Large intestine (tissue), 3 donors: ENCODE measurements at regions not wholly inside any gene's neighbourhood (a gene's known extent, or its start where the extent isn't known, plus 50 kb on each side); places are given as distances from the start of the nearest gene placed in this dataset.
"Not testable (repeated sequence)": the region's sequence is repeated elsewhere in the genome, so short reads cannot be mapped to it uniquely, and the experiment has no call there.

ENCODE experiments used
- DNase-seq, 2 donors: peaks; one replicate each; pipeline versions ENCODE4 v3.0.0 to v3.0.0-alpha.2; 2013
- H3K27ac ChIP-seq: one replicate; pipeline ENCODE4 v1.5.1; 2013; ENCODE audit warnings: low read length
- H3K27me3 ChIP-seq: 2 replicates; pipeline ENCODE4 v1.6.1; 2013; ENCODE audit warnings: low read length; ENCODE audit not compliant: control insufficient read depth, insufficient read depth
- H3K36me3 ChIP-seq: 2 replicates; pipeline ENCODE4 v1.6.1; 2013; ENCODE audit warnings: low read length; ENCODE audit not compliant: control insufficient read depth, insufficient read depth
- H3K4me1 ChIP-seq: one replicate; pipeline ENCODE4 v1.6.1; 2013; ENCODE audit warnings: low read length; ENCODE audit not compliant: control insufficient read depth, insufficient read depth
- H3K4me3 ChIP-seq: one replicate; pipeline ENCODE4 v1.5.1; 2013; ENCODE audit warnings: low read length
- H3K9me3 ChIP-seq: one replicate; pipeline ENCODE4 v1.6.1; 2013; ENCODE audit warnings: mild to moderate bottlenecking, low read depth, low read length, moderate library complexity; ENCODE audit not compliant: control insufficient read depth
- WGBS: methylation state at CpG from one replicate; pipeline ENCODE4 v1.1.5; 2013; ENCODE audit warnings: low lambda C conversion rate; ENCODE audit not compliant: insufficient coverage; 5-methylcytosine and 5-hydroxymethylcytosine counted together

DNA sequence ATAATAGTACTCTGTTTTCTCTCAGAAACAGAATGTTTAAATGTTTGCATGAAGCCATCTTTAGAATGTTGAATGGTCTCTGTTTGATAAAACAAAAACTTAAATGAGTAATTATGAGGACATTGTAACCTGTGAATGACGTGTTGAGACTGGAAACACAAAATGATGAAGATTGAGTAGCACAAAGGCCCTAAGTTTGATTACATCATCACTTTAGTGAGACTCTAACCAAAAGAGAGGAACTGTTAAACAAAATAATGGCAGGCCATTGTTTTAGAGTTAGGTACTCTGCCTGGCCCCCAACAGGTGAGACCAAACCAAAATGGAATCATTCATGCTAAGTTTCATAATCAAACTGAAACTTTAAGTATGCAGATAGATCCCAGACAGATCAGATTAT is 1561.7 kb upstream of the SLC39A10 start:
- Histone ChIP-seq H3K4me3 (no peak overlapping the region), H3K27me3 (no peaks in the 10 kb centered on the region), H3K36me3 (no peaks in the 10 kb centered on the region), H3K27ac (no peak overlapping the region), H3K4me1 (no peaks in the 10 kb centered on the region), H3K9me3 (peaks cover 4% of the 10 kb centered on the region)
- 100% methylated on average over 1 of the region's 1 CpG for WGBS
- no peak for DNase-seq

- WGBS, result 50% methylated on average over 2 of the region's 32 CpGs
- DNase-seq, result no peak
Observed at GRCh38 chr2:194090251-194090905, 1566.6 kb upstream of the SLC39A10 start.

GRCh38 chr2:194087089-194087958 is 1569.7 kb upstream of the SLC39A10 start:
- Histone ChIP-seq H3K36me3 (no peaks in the 10 kb centered on the region), H3K9me3 (peaks cover 7% of the 10 kb centered on the region), H3K27me3 (no peaks in the 10 kb centered on the region), H3K27ac (no peak overlapping the region), H3K4me1 (no peaks in the 10 kb centered on the region), H3K4me3 (no peak overlapping the region)
- 60% methylated on average over 1 of the region's 2 CpGs for WGBS
- no peak for DNase-seq

More at GRCh38 chr2:194090251-194090905, 1566.6 kb upstream of the SLC39A10 start:
- no peaks in the 10 kb centered on the region for H3K4me1 ChIP-seq
- H3K9me3 ChIP-seq, result peaks cover 7% of the 10 kb centered on the region
- no peak overlapping the region for H3K27ac ChIP-seq
- no peaks in the 10 kb centered on the region for H3K36me3 ChIP-seq
- H3K4me3 ChIP-seq, result no peak overlapping the region
- no peaks in the 10 kb centered on the region for H3K27me3 ChIP-seq

GRCh38 chr2:194086129-194086528 is 1570.9 kb upstream of the SLC39A10 start:
- no peaks in the 10 kb centered on the region for H3K4me1 ChIP-seq
- WGBS, result no CpG with 5 or more reads among the region's 1 CpG
- no peak overlapping the region for H3K27ac ChIP-seq
- H3K4me3 ChIP-seq, result no peak overlapping the region
- H3K36me3 ChIP-seq, result no peaks in the 10 kb centered on the region
- peaks cover 7% of the 10 kb centered on the region for H3K9me3 ChIP-seq
- H3K27me3 ChIP-seq, result no peaks in the 10 kb centered on the region
- no peak for DNase-seq

DNA sequence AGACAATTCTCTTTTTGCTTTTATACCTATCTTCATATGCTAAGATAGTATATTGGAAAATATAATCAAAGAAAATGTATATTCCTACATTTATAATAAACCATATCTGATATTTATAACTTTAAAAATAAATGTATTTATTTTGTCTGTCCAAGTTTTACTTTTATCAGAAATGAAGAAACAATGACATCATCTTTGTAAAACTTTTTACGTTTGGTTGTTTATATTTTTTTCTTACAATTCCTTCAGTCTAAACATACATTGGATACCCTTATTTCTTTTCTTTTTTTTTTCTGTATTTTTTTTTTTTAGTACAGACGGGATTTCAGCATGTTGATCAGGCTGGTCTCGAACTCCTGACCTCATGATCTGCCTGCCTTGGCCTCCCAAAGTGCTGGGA is 1577.0 kb upstream of the SLC39A10 start:
- WGBS, result 100% methylated on average over 1 of the region's 3 CpGs
- H3K9me3 ChIP-seq, result no peaks in the 10 kb centered on the region

GRCh38 chr2:194077366-194077765 is 1579.7 kb upstream of the SLC39A10 start:
- H3K36me3 ChIP-seq, result no peaks in the 10 kb centered on the region
- no peaks in the 10 kb centered on the region for H3K9me3 ChIP-seq
- H3K27me3 ChIP-seq, result no peaks in the 10 kb centered on the region
- H3K4me3 ChIP-seq, result no peak overlapping the region
- H3K27ac ChIP-seq, result no peak overlapping the region
- no peaks in the 10 kb centered on the region for H3K4me1 ChIP-seq
- DNase-seq, result no peak

More for the DNA sequence above, 1577.0 kb upstream of the SLC39A10 start:
- no peak overlapping the region for H3K4me3 ChIP-seq
- no peaks in the 10 kb centered on the region for H3K4me1 ChIP-seq
- no peak overlapping the region for H3K27ac ChIP-seq
- DNase-seq, result no peak
- H3K36me3 ChIP-seq, result no peaks in the 10 kb centered on the region
- no peaks in the 10 kb centered on the region for H3K27me3 ChIP-seq

GRCh38 chr2:194062401-194062800 is 1594.6 kb upstream of the SLC39A10 start:
- no peak for DNase-seq
- H3K4me1 ChIP-seq, result no peaks in the 10 kb centered on the region
- WGBS, result no CpG with 5 or more reads among the region's 3 CpGs
- H3K36me3 ChIP-seq, result no peaks in the 10 kb centered on the region
- no peaks in the 10 kb centered on the region for H3K9me3 ChIP-seq
- H3K27me3 ChIP-seq, result no peaks in the 10 kb centered on the region
- no peak overlapping the region for H3K27ac ChIP-seq
- H3K4me3 ChIP-seq, result no peak overlapping the region

DNA sequence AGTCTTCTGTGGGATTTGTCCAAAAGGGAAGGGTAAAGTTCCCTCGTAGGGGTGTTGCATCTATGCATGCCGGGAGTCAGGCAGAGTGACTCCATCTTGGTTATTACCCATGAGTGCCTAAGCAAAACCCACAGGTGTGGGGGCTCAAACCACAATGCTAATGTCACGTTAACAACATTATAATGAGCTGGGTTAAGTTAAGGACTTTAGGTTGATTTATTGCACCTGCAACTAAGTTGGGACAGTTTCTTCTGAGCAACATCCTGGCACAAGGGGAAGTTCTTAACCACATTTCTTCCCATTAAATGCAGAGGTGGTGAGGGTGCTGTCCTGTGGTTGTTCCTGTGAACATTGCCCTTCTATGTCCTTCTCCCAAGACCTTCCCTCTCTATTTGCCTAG is 1596.8 kb upstream of the SLC39A10 start:
- no peak for DNase-seq
- Histone ChIP-seq H3K27me3 (no peaks in the 10 kb centered on the region), H3K4me1 (no peaks in the 10 kb centered on the region), H3K9me3 (no peaks in the 10 kb centered on the region), H3K4me3 (no peak overlapping the region), H3K27ac (no peak overlapping the region), H3K36me3 (no peaks in the 10 kb centered on the region)
- WGBS, result no CpG with 5 or more reads among the region's 3 CpGs

DNA sequence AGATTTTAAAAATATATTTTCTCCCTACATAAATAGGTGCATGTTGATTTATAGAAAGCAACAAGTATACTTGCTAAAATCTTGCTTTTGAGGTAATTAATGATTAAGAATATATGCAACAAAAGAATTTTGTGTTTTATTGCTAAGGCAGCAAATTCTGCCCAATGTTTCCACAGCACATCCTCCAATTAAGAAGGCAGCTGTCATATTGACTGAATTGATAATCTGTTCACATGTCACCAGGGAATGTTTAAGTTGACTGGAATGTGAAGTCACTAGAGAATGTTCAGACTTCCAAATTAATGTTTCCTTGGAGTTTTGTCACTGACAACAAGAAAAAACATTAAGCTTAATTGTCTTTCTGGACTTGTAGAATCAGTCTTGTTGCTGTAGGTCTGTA is 1602.7 kb upstream of the SLC39A10 start:
- Histone ChIP-seq H3K4me1 (no peaks in the 10 kb centered on the region), H3K27me3 (no peaks in the 10 kb centered on the region)

GRCh38 chr2:194044321-194044720 is 1612.7 kb upstream of the SLC39A10 start:
- Histone ChIP-seq H3K9me3 (no peaks in the 10 kb centered on the region), H3K36me3 (no peaks in the 10 kb centered on the region), H3K4me1 (no peaks in the 10 kb centered on the region), H3K27ac (no peak overlapping the region), H3K4me3 (no peak overlapping the region), H3K27me3 (no peaks in the 10 kb centered on the region)
- WGBS, result 83% methylated on average over 1 of the region's 1 CpG
- DNase-seq, result no peak

More for the DNA sequence above, 1602.7 kb upstream of the SLC39A10 start:
- no peaks in the 10 kb centered on the region for H3K36me3 ChIP-seq
- no peak overlapping the region for H3K4me3 ChIP-seq
- no peak for DNase-seq
- no peak overlapping the region for H3K27ac ChIP-seq
- peaks cover 3% of the 10 kb centered on the region for H3K9me3 ChIP-seq

GRCh38 chr2:194021130-194021529 is 1635.9 kb upstream of the SLC39A10 start:
- not testable (repeated sequence) for H3K27ac ChIP-seq, DNase-seq, H3K4me1 ChIP-seq, H3K4me3 ChIP-seq, H3K9me3 ChIP-seq, H3K36me3 ChIP-seq, H3K27me3 ChIP-seq
- WGBS, result no CpG with 5 or more reads among the region's 5 CpGs
